CD4-positive, CD25-positive, alpha-beta regulatory T cell (primary cell): ENCODE measurements at regions not wholly inside any gene's neighbourhood (a gene's known extent, or its start where the extent isn't known, plus 50 kb on each side); places are given as distances from the start of the nearest gene placed in this dataset.
A peak's percentile ranks its signal among the peaks of the same experiment; 100 is the strongest.
"Not testable (repeated sequence)": the region's sequence is repeated elsewhere in the genome, so short reads cannot be mapped to it uniquely, and the experiment has no call there.

Source experiments
- ATAC-seq, 2 donors: fragments of 150-1000 bp; cut with Tn5 transposase; one replicate each; pipeline ENCODE4 v1.10.0; 2021; ENCODE audit warnings: low read depth in 2 of 2, moderate number of reproducible peaks in 2 of 2, moderate library complexity in 1 of 2
- DNase-seq, 3 donors: peaks; one replicate each; pipeline versions ENCODE4 v3.0.0 to v3.0.0-alpha.2; 2012 to 2022; ENCODE audit warnings: mixed read lengths in 1 of 3
- H3K27ac ChIP-seq: one replicate; pipeline ENCODE4 v1.7.0; 2013; ENCODE audit warnings: mild to moderate bottlenecking, low read length; ENCODE audit not compliant: insufficient read depth, poor library complexity, severe bottlenecking
- H3K27me3 ChIP-seq: one replicate; pipeline ENCODE4 v1.7.0; 2013; ENCODE audit warnings: low read length; ENCODE audit not compliant: control insufficient read depth, insufficient read depth
- H3K36me3 ChIP-seq: one replicate; pipeline ENCODE4 v1.7.0; 2013; ENCODE audit warnings: mild to moderate bottlenecking, low read length, moderate library complexity; ENCODE audit not compliant: control insufficient read depth, insufficient read depth
- H3K4me1 ChIP-seq: 2 replicates; pipeline ENCODE4 v1.7.0; 2013; ENCODE audit warnings: mild to moderate bottlenecking, low read length; ENCODE audit not compliant: insufficient read depth, control insufficient read depth, poor library complexity, severe bottlenecking
- H3K4me3 ChIP-seq: one replicate; pipeline ENCODE4 v1.7.0; 2013; ENCODE audit warnings: low read depth, mild to moderate bottlenecking, low read length, moderate library complexity
- H3K9me3 ChIP-seq, 2 experiments: 1 replicate in 1 of 2; 2 replicates in 1 of 2; pipeline ENCODE4 v1.7.0; 2013; ENCODE audit warnings: low read length in 2 of 2, mild to moderate bottlenecking in 1 of 2, moderate library complexity in 1 of 2; ENCODE audit not compliant: control insufficient read depth in 2 of 2
- H3K27ac Mint-ChIP-seq, 3 donors: one replicate each; pipeline ENCODE4 v1.8.0; 2020 to 2022; ENCODE audit warnings: mild to moderate bottlenecking in 3 of 3, mixed read lengths in 3 of 3, moderate library complexity in 2 of 3
- H3K27me3 Mint-ChIP-seq: one replicate; pipeline ENCODE4 v1.8.0; 2022; ENCODE audit warnings: mild to moderate bottlenecking, mixed read lengths
- H3K36me3 Mint-ChIP-seq: one replicate; pipeline ENCODE4 v1.8.0; 2020; ENCODE audit warnings: mixed read lengths
- H3K4me1 Mint-ChIP-seq, 4 donors: one replicate each; pipeline ENCODE4 v1.8.0; 2020 to 2022; ENCODE audit warnings: mixed read lengths in 4 of 4, mild to moderate bottlenecking in 1 of 4
- H3K4me3 Mint-ChIP-seq, 4 donors: one replicate each; pipeline ENCODE4 v1.8.0; 2020 to 2022; ENCODE audit warnings: mild to moderate bottlenecking in 4 of 4, mixed read lengths in 4 of 4, moderate library complexity in 3 of 4
- H3K9me3 Mint-ChIP-seq, 7 donors: one replicate each; pipeline ENCODE4 v1.8.0; 2020 to 2022; ENCODE audit warnings: mixed read lengths in 7 of 7, mild to moderate bottlenecking in 3 of 7, moderate library complexity in 2 of 7

GRCh38 chr15:21695089-21695488, 182.4 kb downstream of the POTEB start:
- not testable (repeated sequence) for H3K4me1 ChIP-seq, H3K4me1 Mint-ChIP-seq, H3K27me3 Mint-ChIP-seq, ATAC-seq, H3K4me3 ChIP-seq, H3K27me3 ChIP-seq, H3K9me3 Mint-ChIP-seq, DNase-seq, H3K27ac Mint-ChIP-seq, H3K4me3 Mint-ChIP-seq, H3K9me3 ChIP-seq, H3K36me3 ChIP-seq, H3K36me3 Mint-ChIP-seq, H3K27ac ChIP-seq

GRCh38 chr15:21692471-21693102, 184.9 kb downstream of the POTEB start:
- H3K9me3 Mint-ChIP-seq, H3K27ac Mint-ChIP-seq, H3K9me3 ChIP-seq, H3K27me3 Mint-ChIP-seq, DNase-seq, H3K36me3 ChIP-seq, H3K4me1 Mint-ChIP-seq, H3K4me3 Mint-ChIP-seq, H3K4me3 ChIP-seq, H3K27me3 ChIP-seq, H3K27ac ChIP-seq, H3K4me1 ChIP-seq, H3K36me3 Mint-ChIP-seq: not testable (repeated sequence)
- peak; percentile 82 to 89 for ATAC-seq

GRCh38 chr15:21656798-21657397, 216.6 kb upstream of the POTEB3 start:
- not testable (repeated sequence) for H3K27me3 ChIP-seq, H3K4me3 ChIP-seq, DNase-seq, H3K27ac ChIP-seq, H3K9me3 ChIP-seq, H3K9me3 Mint-ChIP-seq, H3K4me3 Mint-ChIP-seq, H3K4me1 ChIP-seq, H3K36me3 ChIP-seq, H3K27ac Mint-ChIP-seq, H3K4me1 Mint-ChIP-seq, H3K27me3 Mint-ChIP-seq, H3K36me3 Mint-ChIP-seq
- ATAC-seq, result peak; percentile 70 to 83

GRCh38 chr15:21656114-21656746, 215.9 kb upstream of the POTEB3 start:
- H3K36me3 Mint-ChIP-seq, H3K4me1 Mint-ChIP-seq, H3K27ac Mint-ChIP-seq, H3K27me3 ChIP-seq, H3K27me3 Mint-ChIP-seq, H3K9me3 Mint-ChIP-seq, H3K9me3 ChIP-seq, DNase-seq, H3K4me3 ChIP-seq, H3K27ac ChIP-seq, H3K4me1 ChIP-seq, H3K36me3 ChIP-seq: not testable (repeated sequence)
- ATAC-seq, result peak; percentile 68 to 71
- H3K4me3 Mint-ChIP-seq, result peak overlapping the region in 2 of 4 donors; percentile 38 to 49

GRCh38 chr15:21653707-21654106, 213.4 kb upstream of the POTEB3 start:
- H3K9me3 Mint-ChIP-seq, H3K9me3 ChIP-seq, H3K36me3 ChIP-seq, H3K36me3 Mint-ChIP-seq, H3K4me3 ChIP-seq, H3K27me3 ChIP-seq, H3K4me1 ChIP-seq, H3K27ac ChIP-seq, H3K4me3 Mint-ChIP-seq, H3K4me1 Mint-ChIP-seq, ATAC-seq, DNase-seq, H3K27me3 Mint-ChIP-seq, H3K27ac Mint-ChIP-seq: not testable (repeated sequence)

- not testable (repeated sequence) for H3K9me3 ChIP-seq, H3K27me3 Mint-ChIP-seq, H3K36me3 ChIP-seq, H3K27ac ChIP-seq, DNase-seq, H3K4me3 Mint-ChIP-seq, H3K9me3 Mint-ChIP-seq, H3K4me3 ChIP-seq, H3K36me3 Mint-ChIP-seq, H3K4me1 ChIP-seq, H3K4me1 Mint-ChIP-seq, H3K27ac Mint-ChIP-seq, ATAC-seq, H3K27me3 ChIP-seq
Observed at GRCh38 chr15:21638770-21639169, 198.5 kb upstream of the POTEB3 start.

- H3K27ac Mint-ChIP-seq, H3K27me3 ChIP-seq, H3K9me3 ChIP-seq, H3K36me3 Mint-ChIP-seq, H3K27me3 Mint-ChIP-seq, H3K4me3 Mint-ChIP-seq, H3K36me3 ChIP-seq, H3K4me1 ChIP-seq, H3K4me1 Mint-ChIP-seq, H3K4me3 ChIP-seq, DNase-seq, H3K9me3 Mint-ChIP-seq, ATAC-seq, H3K27ac ChIP-seq: not testable (repeated sequence)
Observed at GRCh38 chr15:21626694-21627093, 186.4 kb upstream of the POTEB3 start.

- not testable (repeated sequence) for H3K4me1 Mint-ChIP-seq, H3K4me1 ChIP-seq, H3K36me3 Mint-ChIP-seq, H3K27me3 Mint-ChIP-seq, H3K27me3 ChIP-seq, H3K4me3 ChIP-seq, H3K27ac ChIP-seq, H3K9me3 ChIP-seq, H3K36me3 ChIP-seq, H3K9me3 Mint-ChIP-seq, H3K27ac Mint-ChIP-seq, H3K4me3 Mint-ChIP-seq, DNase-seq, ATAC-seq
Observed at GRCh38 chr15:21609223-21609622, 168.9 kb upstream of the POTEB3 start.
